Lower lobe of right lung (tissue), 2 donors: ENCODE measurements at regions not wholly inside any gene's neighbourhood (a gene's known extent, or its start where the extent isn't known, plus 50 kb on each side); places are given as distances from the start of the nearest gene placed in this dataset.
"Not testable (repeated sequence)": the region's sequence is repeated elsewhere in the genome, so short reads cannot be mapped to it uniquely, and the experiment has no call there.

ENCODE experiments used
- ATAC-seq, 2 donors: fragments of 200-7000 bp; cut with Tn5 transposase; one replicate each; pipeline ENCODE4 v1.9.1; 2020 to 2022; ENCODE audit warnings: mild to moderate bottlenecking in 2 of 2, moderate library complexity in 2 of 2
- DNase-seq: peaks from one replicate; pipeline ENCODE4 v3.0.0-alpha.2; 2020
- H3K27ac ChIP-seq: fragments of 200-600 bp; one replicate; pipeline ENCODE4 v1.8.0; 2022
- H3K27me3 ChIP-seq: fragments of 200-600 bp; one replicate; pipeline ENCODE4 v1.8.0; 2022; ENCODE audit warnings: low read depth
- H3K36me3 ChIP-seq: fragments of 200-600 bp; one replicate; pipeline ENCODE4 v1.8.0; 2022; ENCODE audit warnings: mild to moderate bottlenecking
- H3K4me1 ChIP-seq: fragments of 200-600 bp; one replicate; pipeline ENCODE4 v1.8.0; 2022
- H3K4me3 ChIP-seq: fragments of 200-600 bp; one replicate; pipeline ENCODE4 v1.8.0; 2022; ENCODE audit warnings: mild to moderate bottlenecking
- H3K9me3 ChIP-seq: fragments of 200-600 bp; one replicate; pipeline ENCODE4 v1.8.0; 2022
- CTCF ChIP-seq: fragments of 200-600 bp; IDR thresholded peaks from one replicate; pipeline ENCODE4 v1.8.0; 2022; ENCODE audit warnings: antibody characterized with exemption, mild to moderate bottlenecking
- intact Hi-C: fragments of 100-400 bp; cut with DNase I; formaldehyde crosslinking; loops from one replicate; pipeline ENCODE4 v1.11.0; 2022
- donor health status: DM: no; HTN: yes; CAD: no; lungs with severe emphysema.

DNA sequence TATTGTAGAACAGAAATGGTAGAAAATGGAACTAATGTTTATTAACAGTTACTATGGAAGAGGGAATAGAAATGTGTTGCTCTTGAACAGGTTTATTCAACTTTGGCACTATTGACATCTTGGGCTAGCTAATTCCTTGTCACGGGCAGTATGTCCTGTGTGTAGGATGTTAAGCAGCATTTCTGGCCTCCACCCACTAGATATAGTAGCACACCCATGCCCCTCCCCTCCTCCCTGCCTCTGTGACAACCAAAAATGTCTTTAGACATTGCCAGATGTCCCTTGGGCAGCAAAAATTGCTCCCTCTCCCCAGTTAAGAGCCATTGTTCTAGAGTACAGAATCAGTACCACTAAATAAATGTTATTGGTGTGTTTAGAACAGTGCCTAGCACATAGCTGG is 91.4 kb upstream of the TPTE start:
- intact Hi-C loops = no loop called here
- Histone ChIP-seq H3K4me1 (no peaks in the 10 kb centered on the region), H3K4me3 (no peak overlapping the region), H3K9me3 (peaks cover 12% of the 10 kb centered on the region), H3K27me3 (no peaks in the 10 kb centered on the region), H3K36me3 (no peaks in the 10 kb centered on the region), H3K27ac (no peak overlapping the region)
- DNase-seq = no peak
- ATAC-seq = peak; percentile 5 to 6
- no peak for TF ChIP-seq CTCF

DNA sequence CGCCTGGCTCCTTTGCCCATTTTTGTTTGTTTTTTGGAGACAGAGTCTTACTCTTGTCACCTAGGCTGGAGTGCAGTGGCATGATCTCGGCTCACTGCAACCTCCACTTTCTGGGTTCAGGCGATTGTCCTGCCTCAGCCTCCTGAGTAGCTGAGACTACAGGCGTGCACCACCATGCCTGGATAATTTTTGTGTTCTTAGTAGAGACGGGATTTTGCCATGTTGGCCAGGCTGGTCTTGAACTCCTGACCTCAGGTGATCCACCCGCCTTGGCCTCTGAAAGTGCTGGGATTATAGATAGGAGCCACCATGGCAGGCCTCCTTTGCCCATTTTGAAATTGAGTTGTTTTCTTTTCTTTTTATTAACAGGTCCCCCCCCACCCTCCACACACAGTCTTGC is 89.4 kb upstream of the TPTE start:
- H3K4me1 ChIP-seq, H3K4me3 ChIP-seq, intact Hi-C loops, H3K27ac ChIP-seq, H3K27me3 ChIP-seq, H3K36me3 ChIP-seq: not testable (repeated sequence)
- peak; percentile 54 for DNase-seq
- peak; percentile 1 to 4 for ATAC-seq
- H3K9me3 ChIP-seq = peaks cover 16% of the 10 kb centered on the region

DNA sequence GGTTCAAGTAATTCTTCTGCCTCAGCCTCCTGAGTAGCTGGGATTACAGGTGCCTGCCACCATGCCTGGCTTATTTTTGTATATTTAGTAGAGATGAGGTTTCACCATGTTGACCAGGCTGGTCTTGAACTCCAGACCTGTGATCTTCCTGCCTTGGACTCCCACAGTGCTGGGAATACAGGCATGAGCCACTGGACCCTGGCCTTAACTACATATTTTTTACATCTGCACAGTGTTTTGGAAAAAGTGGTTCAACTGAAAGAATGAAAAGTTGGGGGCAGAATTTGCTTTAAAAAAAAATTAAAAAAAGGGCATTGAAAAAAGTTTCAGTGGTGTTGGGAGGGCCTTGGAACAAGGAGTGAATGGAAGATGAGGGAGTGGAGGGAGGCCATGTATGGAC is 88.9 kb upstream of the TPTE start:
- H3K36me3 ChIP-seq, H3K27me3 ChIP-seq, H3K4me3 ChIP-seq, DNase-seq, H3K27ac ChIP-seq, intact Hi-C loops, H3K4me1 ChIP-seq: not testable (repeated sequence)
- peak in 1 of 2 donors; percentile 2 for ATAC-seq
- H3K9me3 ChIP-seq = peaks cover 18% of the 10 kb centered on the region

- intact Hi-C loops, H3K27ac ChIP-seq, H3K4me1 ChIP-seq, H3K36me3 ChIP-seq, H3K4me3 ChIP-seq, DNase-seq, H3K27me3 ChIP-seq, ATAC-seq: not testable (repeated sequence)
- peaks cover 34% of the 10 kb centered on the region for H3K9me3 ChIP-seq
These were observed 83.4 kb upstream of the TPTE start for GRCh38 chr21:10437977-10438376.

- intact Hi-C loops = not testable (repeated sequence)
These were observed 80.7 kb upstream of the TPTE start for GRCh38 chr21:10440639-10441038.

DNA sequence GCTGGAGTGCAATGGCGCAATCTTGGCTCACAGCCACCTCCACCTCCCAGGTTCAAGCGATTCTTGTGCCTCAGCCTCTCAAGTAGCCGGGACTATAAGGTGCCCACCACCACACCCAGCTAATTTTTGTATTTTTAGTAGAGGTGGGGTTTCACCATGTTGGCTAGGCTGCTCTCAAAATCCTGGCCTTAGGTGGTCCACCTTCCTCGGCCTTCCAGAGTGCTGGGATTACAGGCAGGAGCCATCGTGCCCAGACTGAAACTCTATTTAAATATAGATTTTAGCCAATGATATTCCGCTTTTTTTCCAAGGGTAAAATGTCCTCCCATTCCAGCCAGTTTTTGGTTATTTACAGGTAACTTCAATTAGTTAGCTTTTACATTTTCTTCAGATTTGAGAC is 79.4 kb upstream of the TPTE start:
- DNase-seq, H3K4me1 ChIP-seq, H3K27ac ChIP-seq, H3K27me3 ChIP-seq, intact Hi-C loops, H3K36me3 ChIP-seq, H3K4me3 ChIP-seq: not testable (repeated sequence)
- ATAC-seq = peak in 1 of 2 donors; percentile 15
- peaks cover 30% of the 10 kb centered on the region for H3K9me3 ChIP-seq

More at GRCh38 chr21:10440639-10441038, 80.7 kb upstream of the TPTE start:
- not testable (repeated sequence) for H3K36me3 ChIP-seq, H3K4me3 ChIP-seq, H3K4me1 ChIP-seq, DNase-seq, H3K27me3 ChIP-seq, H3K27ac ChIP-seq
- peak; percentile 50 to 64 for ATAC-seq
- peaks cover 34% of the 10 kb centered on the region for H3K9me3 ChIP-seq

GRCh38 chr21:10445685-10446084 is 75.7 kb upstream of the TPTE start:
- H3K4me1 ChIP-seq, H3K36me3 ChIP-seq, ATAC-seq, H3K27me3 ChIP-seq, intact Hi-C loops, H3K4me3 ChIP-seq, H3K27ac ChIP-seq, DNase-seq: not testable (repeated sequence)
- peaks cover 21% of the 10 kb centered on the region for H3K9me3 ChIP-seq

- H3K27me3 ChIP-seq, ATAC-seq, H3K4me1 ChIP-seq, H3K27ac ChIP-seq, intact Hi-C loops, H3K36me3 ChIP-seq, DNase-seq, H3K4me3 ChIP-seq: not testable (repeated sequence)
- H3K9me3 ChIP-seq = peaks cover 18% of the 10 kb centered on the region
These were observed 71.9 kb upstream of the TPTE start for GRCh38 chr21:10449451-10449850.

- ATAC-seq, H3K27me3 ChIP-seq, H3K27ac ChIP-seq, H3K4me1 ChIP-seq, H3K4me3 ChIP-seq, H3K36me3 ChIP-seq, intact Hi-C loops, DNase-seq: not testable (repeated sequence)
- peaks cover 18% of the 10 kb centered on the region for H3K9me3 ChIP-seq
These were observed 70.1 kb upstream of the TPTE start for GRCh38 chr21:10451274-10451673.

GRCh38 chr21:10457765-10458164 is 63.6 kb upstream of the TPTE start:
- peak; percentile 1 to 4 for ATAC-seq
- H3K36me3 ChIP-seq, H3K27ac ChIP-seq, H3K9me3 ChIP-seq, DNase-seq, intact Hi-C loops, H3K4me3 ChIP-seq, H3K4me1 ChIP-seq, H3K27me3 ChIP-seq: not testable (repeated sequence)

DNA sequence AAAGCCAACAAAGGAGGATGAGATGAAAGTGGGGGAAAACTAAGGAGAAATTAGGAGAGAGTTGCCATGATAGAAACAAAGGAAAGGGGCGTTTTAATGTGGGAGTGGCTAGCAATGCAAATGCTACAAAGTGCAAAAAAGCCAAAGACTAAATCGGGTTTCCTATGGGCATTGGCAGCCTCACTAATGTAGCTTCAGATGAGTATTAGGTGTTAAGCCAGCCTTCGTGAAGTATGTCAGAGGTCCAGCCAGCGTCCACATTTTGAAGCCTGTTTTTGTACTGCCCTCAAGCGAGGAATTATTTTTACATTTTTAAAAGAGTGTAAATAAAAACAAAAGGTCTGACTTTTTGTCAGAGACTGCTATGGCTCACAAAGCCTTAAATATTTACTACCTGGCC is 60.4 kb upstream of the TPTE start:
- H3K4me1 ChIP-seq, H3K36me3 ChIP-seq, intact Hi-C loops, H3K27ac ChIP-seq, DNase-seq, H3K27me3 ChIP-seq, H3K9me3 ChIP-seq, H3K4me3 ChIP-seq, ATAC-seq: not testable (repeated sequence)

DNA sequence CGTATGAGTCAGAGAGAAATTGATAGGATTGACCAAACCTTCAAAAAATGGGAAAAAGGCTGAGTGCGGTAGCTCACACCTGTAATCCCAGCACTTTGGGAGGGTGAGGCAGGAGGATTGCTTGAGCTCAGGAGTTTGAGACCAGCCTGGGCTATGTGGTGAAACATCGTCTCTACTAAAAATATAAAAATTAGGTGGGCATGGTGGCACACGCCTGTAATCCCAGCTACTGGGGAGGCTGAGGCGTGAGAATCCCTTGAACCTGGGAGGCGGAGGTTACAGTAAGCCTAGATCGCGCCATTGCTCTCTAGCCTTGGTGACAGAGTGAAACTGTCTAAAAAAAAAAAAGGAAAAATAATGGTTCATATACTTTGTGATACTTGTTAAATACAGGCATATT is 59.9 kb upstream of the TPTE start:
- intact Hi-C loops, H3K27ac ChIP-seq, H3K9me3 ChIP-seq, H3K36me3 ChIP-seq, H3K4me3 ChIP-seq, H3K4me1 ChIP-seq, H3K27me3 ChIP-seq: not testable (repeated sequence)
- peak; percentile 51 for DNase-seq
- ATAC-seq = peak in 1 of 2 donors; percentile 3
